Activated CD4-positive, alpha-beta T cell treated with anti-CD3 and anti-CD28 coated beads, Interleukin-2, Interleukin-4, amounts not matched to agents 100 ng/mL and 50 ng/mL, durations not matched to agents 16 hours and 8 hours (primary cell): ENCODE measurements at regions not wholly inside any gene's neighbourhood (a gene's known extent, or its start where the extent isn't known, plus 50 kb on each side); places are given as distances from the start of the nearest gene placed in this dataset.
A peak's percentile ranks its signal among the peaks of the same experiment; 100 is the strongest.
"Not testable (repeated sequence)": the region's sequence is repeated elsewhere in the genome, so short reads cannot be mapped to it uniquely, and the experiment has no call there.

Experiments
- DNase-seq: peaks from one replicate; pipeline ENCODE4 v3.0.0-alpha.2; 2020; ENCODE audit warnings: low spot score

- DNase-seq = no peak
Measured at GRCh38 chr2:176427549-176427948, 158.3 kb downstream of the MTX2 start.

- DNase-seq = not testable (repeated sequence)
Measured at GRCh38 chr2:176428944-176429469, 159.8 kb downstream of the MTX2 start.

GRCh38 chr2:176432434-176432833 is 163.2 kb downstream of the MTX2 start:
- DNase-seq = no peak

GRCh38 chr2:176435729-176436128 is 166.5 kb downstream of the MTX2 start:
- no peak for DNase-seq

GRCh38 chr2:176443946-176444345 is 174.7 kb downstream of the MTX2 start:
- no peak for DNase-seq

- DNase-seq = no peak
Measured at GRCh38 chr2:176445956-176446355, 176.7 kb downstream of the MTX2 start.

- DNase-seq = no peak
Measured at GRCh38 chr2:176446718-176447414, 177.6 kb downstream of the MTX2 start.

- DNase-seq = no peak
Measured at GRCh38 chr2:176447616-176448015, 178.4 kb downstream of the MTX2 start.

GRCh38 chr2:176449852-176450251 is 180.6 kb downstream of the MTX2 start:
- DNase-seq = no peak

GRCh38 chr2:176453784-176454183 is 184.5 kb downstream of the MTX2 start:
- DNase-seq = no peak

GRCh38 chr2:176454893-176455815 is 185.9 kb downstream of the MTX2 start:
- peak; percentile 77 for DNase-seq

GRCh38 chr2:176455816-176456291 is 186.6 kb downstream of the MTX2 start:
- no peak for DNase-seq

- DNase-seq = no peak
Measured at GRCh38 chr2:176457481-176457880, 188.2 kb downstream of the MTX2 start.

- DNase-seq = no peak
Measured at GRCh38 chr2:176461098-176461808, 192.0 kb downstream of the MTX2 start.

- DNase-seq = no peak
Measured at GRCh38 chr2:176461809-176462670, 192.8 kb downstream of the MTX2 start.

- no peak for DNase-seq
Measured at GRCh38 chr2:176463546-176463945, 194.3 kb downstream of the MTX2 start.

GRCh38 chr2:176464886-176465564 is 195.8 kb downstream of the MTX2 start:
- no peak for DNase-seq

GRCh38 chr2:176466918-176467452 is 197.7 kb downstream of the MTX2 start:
- no peak for DNase-seq

- no peak for DNase-seq
Measured at GRCh38 chr2:176467595-176467994, 198.4 kb downstream of the MTX2 start.

GRCh38 chr2:176468457-176469113 is 199.3 kb downstream of the MTX2 start:
- DNase-seq = no peak
